ENCODE measurements at regions not wholly inside any gene's neighbourhood (a gene's known extent, or its start where the extent isn't known, plus 50 kb on each side); places are given as distances from the start of the nearest gene placed in this dataset.

DNA sequence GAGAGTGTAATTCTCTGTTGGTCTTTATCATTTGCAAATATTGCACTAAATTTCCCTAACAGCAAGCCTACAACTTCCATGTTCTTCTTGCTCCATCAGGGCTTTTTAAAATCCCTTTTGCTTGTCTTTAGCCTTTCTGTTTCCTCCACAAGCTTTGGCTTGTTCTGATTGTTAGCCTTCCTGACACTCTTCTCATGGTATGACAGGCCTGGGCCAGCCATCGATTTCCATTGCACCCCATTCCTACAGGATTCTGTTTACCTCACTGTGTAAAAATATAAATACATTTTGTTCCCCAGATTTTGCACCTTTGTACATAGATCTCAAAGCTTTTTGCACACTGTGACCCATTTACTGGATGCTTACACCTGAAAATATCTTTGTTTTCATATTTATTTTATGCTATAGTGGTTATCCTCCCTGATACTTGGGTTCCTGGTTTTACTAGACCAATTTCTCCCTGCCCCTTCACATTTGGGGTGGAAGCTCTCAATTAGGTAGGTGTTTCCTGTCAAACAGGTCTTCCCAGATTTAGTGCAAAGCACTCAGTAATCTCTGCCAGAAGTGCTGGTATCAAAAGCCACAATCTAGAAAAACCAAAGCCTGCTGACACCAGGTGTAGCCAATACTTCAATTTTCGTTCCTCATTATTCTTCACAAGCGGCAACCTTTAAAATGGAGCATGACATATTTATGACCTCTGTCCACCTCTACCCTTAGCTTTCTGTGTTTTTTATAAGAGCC is 57.9 kb upstream of the PPP2R3A start:
- DNase-seq (ENCODE audit: low read depth in 1 of 2, low spot score in 1 of 2): no peak

DNA sequence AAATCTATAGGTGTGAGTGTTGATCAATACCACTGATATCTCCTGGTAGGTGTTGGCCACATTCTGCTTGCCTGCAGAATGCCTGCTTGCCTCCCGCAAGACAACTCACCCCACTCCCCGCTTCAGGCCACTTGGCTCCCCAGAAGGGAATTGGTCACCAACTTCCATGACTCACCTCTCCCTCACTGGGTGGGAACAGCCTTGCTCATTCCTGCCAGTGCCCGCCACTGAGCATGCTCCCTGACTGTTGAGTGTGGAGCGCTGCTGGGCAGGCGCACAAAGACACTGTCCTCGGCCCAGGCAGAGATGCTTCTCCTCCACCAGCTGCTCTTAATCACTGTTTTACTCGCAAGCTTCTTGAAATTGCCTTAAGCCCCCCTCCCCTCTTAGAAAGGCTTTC is 57.3 kb upstream of the PPP2R3A start:
- DNase-seq (ENCODE audit: low read depth in 1 of 2, low spot score in 1 of 2): no peak

DNA sequence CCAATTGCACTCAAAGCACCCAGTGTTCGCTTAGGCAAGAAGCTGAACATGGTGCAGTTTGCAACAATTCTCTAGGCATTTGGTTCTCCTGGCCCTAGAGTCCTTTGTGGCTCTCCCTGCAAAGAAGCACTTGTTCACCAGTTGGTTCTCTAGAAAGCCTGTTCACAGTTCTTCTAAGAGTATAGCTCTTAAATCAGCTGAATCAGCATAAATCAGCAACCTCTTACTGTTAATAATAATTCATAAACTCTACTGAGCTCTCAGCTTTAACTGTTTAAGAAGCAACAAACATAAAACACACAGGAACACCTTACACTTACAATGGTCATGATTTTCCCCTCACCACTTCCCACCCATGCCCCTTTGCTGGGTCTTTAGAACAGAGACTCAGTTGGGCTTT is 56.8 kb upstream of the PPP2R3A start:
- DNase-seq (ENCODE audit: low read depth in 1 of 2, low spot score in 1 of 2): no peak

DNA sequence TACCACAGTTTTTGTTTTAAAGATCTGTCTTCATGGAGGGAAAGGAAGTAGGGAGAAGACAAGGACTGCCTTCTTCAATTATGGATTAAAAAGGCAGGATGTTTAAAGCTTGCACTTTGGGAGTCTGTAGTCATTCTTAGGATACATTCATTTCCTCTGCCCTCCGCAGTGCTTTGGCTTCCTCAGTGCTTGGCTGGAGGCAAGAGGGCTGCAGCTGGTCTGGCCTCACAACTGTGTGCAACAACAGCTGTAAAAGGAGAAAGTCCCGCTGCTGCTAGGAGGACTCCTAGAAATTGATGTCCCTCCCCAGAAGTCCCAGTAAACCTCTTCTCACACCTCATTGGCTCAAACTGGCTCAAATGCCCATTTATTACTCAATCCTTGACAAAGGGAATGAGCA is 54.4 kb upstream of the PPP2R3A start:
- no peak for DNase-seq (ENCODE audit: low read depth in 1 of 2, low spot score in 1 of 2)

DNA sequence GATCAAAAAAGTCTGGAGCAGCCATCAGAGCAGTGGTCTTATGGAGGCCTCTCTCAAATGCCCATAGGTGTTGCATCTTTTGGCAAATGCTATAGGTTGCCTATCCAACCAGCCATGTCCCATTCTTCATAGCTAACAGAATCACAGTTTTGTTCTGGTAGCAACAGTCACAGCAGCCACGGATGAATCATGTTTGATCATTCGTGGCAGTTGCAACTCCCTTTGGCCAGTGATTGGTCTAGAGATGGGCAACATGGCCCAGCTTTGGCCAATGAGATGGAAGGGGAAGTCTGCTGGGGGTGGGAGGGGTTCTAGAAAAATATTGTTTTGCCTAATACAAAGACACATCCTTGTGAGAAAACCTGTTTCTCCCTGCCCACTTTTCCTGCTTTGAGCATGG is 50.3 kb upstream of the PPP2R3A start:
- DNase-seq (ENCODE audit: low read depth in 1 of 2, low spot score in 1 of 2): no peak

Data from stimulated activated CD4-positive, alpha-beta T cell treated with anti-CD3 and anti-CD28 coated beads, Interleukin-15, amount 100 ng/mL, for 1 hour (primary cell).